HG03095 (cell line): ENCODE measurements at regions not wholly inside any gene's neighbourhood (a gene's known extent, or its start where the extent isn't known, plus 50 kb on each side); places are given as distances from the start of the nearest gene placed in this dataset.

Experiments used
- ATAC-seq: cut with Tn5 transposase; IDR thresholded peaks from one replicate; pipeline ENCODE4 v1.9.1; 2021; ENCODE audit warnings: moderate library complexity; ENCODE audit not compliant: unreplicated experiment

GRCh38 chr10:107269626-107270025, 105.1 kb upstream of the SORCS1 start:
- no peak for ATAC-seq

GRCh38 chr10:107264742-107265141, 100.2 kb upstream of the SORCS1 start:
- ATAC-seq = no peak

GRCh38 chr10:107244122-107244521, 79.6 kb upstream of the SORCS1 start:
- no peak for ATAC-seq

DNA sequence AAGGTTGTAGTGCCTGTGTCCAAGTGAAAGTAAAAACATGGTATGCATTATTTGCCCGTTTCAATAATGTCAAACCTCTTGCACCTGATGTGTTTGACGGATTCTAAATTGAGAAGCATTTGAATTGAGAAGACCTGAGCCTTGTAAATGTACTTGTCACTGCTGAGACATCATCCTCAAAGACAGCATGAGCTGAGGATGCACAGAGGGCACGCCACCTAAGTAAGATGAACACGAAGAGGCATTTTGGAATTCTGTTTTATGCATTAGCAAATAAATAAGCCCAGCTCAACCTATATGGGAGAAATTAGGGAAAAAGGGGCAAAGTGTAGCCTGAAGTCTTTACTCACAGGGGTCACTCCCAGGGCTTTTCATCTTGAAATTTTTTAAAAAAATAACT, 73.8 kb upstream of the SORCS1 start:
- ATAC-seq = no peak

- no peak for ATAC-seq
Observed at GRCh38 chr10:107232013-107232412, 67.5 kb upstream of the SORCS1 start.

DNA sequence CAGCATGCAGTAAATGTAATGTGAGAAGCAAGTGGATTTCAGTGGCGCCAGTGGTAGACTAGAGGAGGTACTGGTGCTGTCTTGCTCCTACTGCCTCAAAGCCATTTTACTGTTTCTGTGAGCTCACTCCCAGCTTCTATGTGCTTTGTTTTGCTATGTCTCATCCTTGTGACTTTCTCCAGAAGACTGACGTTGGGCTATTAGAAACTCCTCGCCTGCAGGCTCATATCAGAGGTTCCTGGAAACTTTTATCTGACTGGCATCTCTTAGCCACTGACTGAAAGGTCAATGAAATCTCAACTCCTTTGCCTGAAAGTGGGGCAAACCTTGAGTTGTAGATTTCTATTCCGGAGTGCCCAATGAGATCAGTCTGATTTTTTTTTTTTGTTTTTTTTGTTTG, 66.4 kb upstream of the SORCS1 start:
- ATAC-seq = no peak

GRCh38 chr10:107215681-107216080, 51.2 kb upstream of the SORCS1 start:
- no peak for ATAC-seq
